K562 (cell line): ENCODE measurements at regions not wholly inside any gene's neighbourhood (a gene's known extent, or its start where the extent isn't known, plus 50 kb on each side); places are given as distances from the start of the nearest gene placed in this dataset.

Source experiments
- ATAC-seq: fragments of 200-7000 bp; cut with Tn5 transposase; 3 replicates; pipeline ENCODE4 v1.9.1; 2020; ENCODE audit warnings: moderate library complexity
- BruUV-seq: library from RNA; stranded (reverse); fragments of 400-500 nt; replicated peaks from 2 replicates; lab custom pipeline; 2021; lab: Mats Ljungman, UMichigan
- CTCF ChIA-PET: fragments of 300-600 bp; formaldehyde crosslinking; extraction: SDS; loops from one replicate; lab custom pipeline; 2021; ENCODE audit warnings: low intra/inter-chr PET ratio; lab: Yijun Ruan, JAX
- POLR2A ChIA-PET: fragments of 300-600, 350-650 bp; sonication (Branson Sonifier 250); formaldehyde crosslinking; extraction: SDS; loops from one replicate; lab custom pipeline; 2021; ENCODE audit warnings: antibody characterized with exemption, inconsistent platforms; lab: Yijun Ruan, JAX
- DNase-seq, 4 experiments: peaks; one replicate each; pipeline versions ENCODE4 v3.0.0 to v3.0.0-alpha.2; 2011 to 2018; ENCODE audit warnings: low spot score in 3 of 4, mixed read lengths in 3 of 4; ENCODE audit errors: extremely low read depth in 1 of 4
- FAIRE-seq: peaks from 2 replicates; lab custom pipeline; 2011; peaks lifted over from hg19 to GRCh38; lab: Jason Lieb, UNC
- H2AFZ ChIP-seq: 2 replicates; pipeline ENCODE4 v1.6.0; 2011; ENCODE audit warnings: low read depth, low read length, control low read depth, inconsistent platforms
- H3K27ac ChIP-seq: fragments of 200-600 bp; 3 replicates; pipeline ENCODE4 v1.8.0; 2011; ENCODE audit warnings: low read depth, mild to moderate bottlenecking, control low read depth, inconsistent platforms, low read length, moderate library complexity, mixed read lengths; ENCODE audit errors: extremely low read depth
- H3K27me3 ChIP-seq, 2 experiments: fragments of 300-600 bp in 1 of 2; 2 replicates in 1 of 2; 3 replicates in 1 of 2; pipeline versions ENCODE4 v1.6.0 to v1.8.0; 2011; ENCODE audit warnings: inconsistent platforms in 2 of 2, low read length in 2 of 2, mild to moderate bottlenecking in 1 of 2, mixed read lengths in 1 of 2, moderate library complexity in 1 of 2; ENCODE audit not compliant: control insufficient read depth in 2 of 2, insufficient read depth in 2 of 2
- H3K36me3 ChIP-seq: fragments of 300-600 bp; 3 replicates; pipeline ENCODE4 v1.8.0; 2011; ENCODE audit warnings: mild to moderate bottlenecking, low read length, inconsistent platforms; ENCODE audit not compliant: control insufficient read depth, insufficient read depth
- H3K4me1 ChIP-seq, 2 experiments: fragments of 200-600 bp in 1 of 2; replicated peaks in 1 of 2; 2 replicates in 1 of 2; 3 replicates in 1 of 2; pipeline versions ENCODE4 v1.5.1 to v1.8.0; 2011; ENCODE audit warnings: inconsistent platforms in 2 of 2, low read length in 2 of 2, mild to moderate bottlenecking in 1 of 2, mixed read lengths in 1 of 2, moderate library complexity in 1 of 2; ENCODE audit not compliant: control insufficient read depth in 2 of 2, insufficient read depth in 2 of 2
- H3K4me2 ChIP-seq: 2 replicates; pipeline ENCODE4 v1.6.1; 2011; ENCODE audit warnings: low read length, control low read depth, inconsistent platforms, mixed read lengths; ENCODE audit not compliant: insufficient read depth
- H3K4me3 ChIP-seq: fragments of 200-600 bp; sonication (generic), shearing (Covaris generic); 2 replicates; pipeline ENCODE4 v1.5.1; 2016; ENCODE audit warnings: control low read depth, inconsistent platforms
- H3K79me2 ChIP-seq: fragments of 200-600 bp; 3 replicates; pipeline ENCODE4 v1.8.0; 2011; ENCODE audit warnings: low read length, inconsistent platforms; ENCODE audit not compliant: control insufficient read depth, insufficient read depth
- H3K9ac ChIP-seq, 2 experiments: 2 replicates each; pipeline versions ENCODE4 v1.6.0 to v1.6.1; 2011; ENCODE audit warnings: low read depth in 2 of 2, low read length in 2 of 2, control low read depth in 1 of 2, inconsistent platforms in 1 of 2, mild to moderate bottlenecking in 1 of 2, mixed read lengths in 1 of 2; ENCODE audit not compliant: insufficient read depth in 1 of 2
- H3K9me1 ChIP-seq: one replicate; pipeline ENCODE4 v1.6.0; 2011; ENCODE audit warnings: inconsistent platforms, mild to moderate bottlenecking, low read length, moderate library complexity; ENCODE audit not compliant: control insufficient read depth, insufficient read depth
- H3K9me3 ChIP-seq: replicated peaks from 2 replicates; pipeline ENCODE4 v1.5.1; 2011; ENCODE audit warnings: low read depth, low read length, inconsistent platforms; ENCODE audit not compliant: control insufficient read depth, insufficient read depth
- H4K20me1 ChIP-seq: replicated peaks from 2 replicates; pipeline ENCODE4 v1.6.1; 2011; ENCODE audit warnings: low read length, inconsistent platforms, mixed read lengths; ENCODE audit not compliant: control insufficient read depth, insufficient read depth
- CHD1 ChIP-seq: fragments of 200-600 bp; sonication (generic); IDR thresholded peaks from one replicate; pipeline ENCODE4 v1.6.1; 2012; ENCODE audit warnings: mild to moderate bottlenecking, moderate library complexity, low read length, inconsistent platforms
- DEAF1 ChIP-seq: fragments of 450-650 bp; formaldehyde crosslinking; IDR thresholded peaks from 2 replicates; pipeline ENCODE4 v1.4.0; 2020; ENCODE audit warnings: mild to moderate bottlenecking, moderate library complexity
- HINFP ChIP-seq: fragments of 450-650 bp; conservative IDR thresholded peaks from 2 replicates; pipeline ENCODE4 v1.6.1; 2016; ENCODE audit warnings: missing genetic modification characterization, low read depth, mild to moderate bottlenecking, control low read depth, missing compliant biosample characterization
- NR2C2 ChIP-seq, 2 experiments: fragments of 200-800 bp in 1 of 2; sonication (Bioruptor generic) in 1 of 2; sonication (generic) in 1 of 2; formaldehyde crosslinking in 1 of 2; IDR thresholded peaks; 2 replicates each; pipeline versions ENCODE4 v1.6.1 to v1.8.0; 2016 to 2022; ENCODE audit warnings: mild to moderate bottlenecking in 1 of 2, missing compliant biosample characterization in 1 of 2, missing genetic modification characterization in 1 of 2, missing genetic modification reagents in 1 of 2
- ZBTB2 ChIP-seq: fragments of 450-650 bp; IDR thresholded peaks from 2 replicates; pipeline ENCODE4 v1.6.1; 2016; ENCODE audit warnings: antibody characterized with exemption
- ZMIZ1 ChIP-seq, 2 experiments: fragments of 150-350 bp in 1 of 2; IDR thresholded peaks; 2 replicates each; pipeline ENCODE4 v1.6.1; 2012 to 2016; ENCODE audit warnings: low read depth in 2 of 2, low read length in 2 of 2, mild to moderate bottlenecking in 1 of 2, moderate library complexity in 1 of 2
- ZNF696 ChIP-seq: fragments of 250-450 bp; sonication (Bioruptor Pico); conservative IDR thresholded peaks from 2 replicates; pipeline ENCODE4 v1.4.0; 2020; ENCODE audit warnings: mild to moderate bottlenecking, moderate library complexity
- WGBS: fragments of 100-300 bp; shearing (Covaris generic); methylation state at CpG from one replicate; pipeline ENCODE4 v1.1.6; 2016; ENCODE audit warnings: low coverage, mixed read lengths; ENCODE audit not compliant: insufficient coverage; ENCODE audit errors: missing lambda C conversion rate; 5-methylcytosine and 5-hydroxymethylcytosine counted together
- in situ Hi-C: fragments of 300-500 bp; cut with MboI; formaldehyde crosslinking; loops from 4 replicates; pipeline ENCODE4 v1.15.0; 2018; ENCODE audit warnings: inconsistent platforms, mixed read lengths
- intact Hi-C: fragments of 100-400 bp; cut with micrococcal nuclease; formaldehyde crosslinking; loops from 2 replicates; pipeline ENCODE4 v1.14.2; 2022

GRCh38 chr2:146597291-146597690 lies 1247.5 kb upstream of the ACVR2A start:
- H4K20me1 ChIP-seq = no peaks in the 10 kb centered on the region
- H3K9me3 ChIP-seq = no peaks in the 10 kb centered on the region
- ChIA-PET CTCF (no interaction called here), POLR2A (no interaction called here)
- H3K4me1 ChIP-seq = no peaks in the 10 kb centered on the region
- no peak for ATAC-seq
- TF ChIP-seq DEAF1 (CRISPR knock-in tag) (no peak), NR2C2 (CRISPR knock-in tag; IDR thresholded peaks at IDR 0.05) (no peak), NR2C2 (tag; IDR thresholded peaks at IDR 0.05) (no peak), ZNF696 (CRISPR knock-in tag) (no peak)
- H3K4me2 ChIP-seq = no peak overlapping the region
- no peaks in the 10 kb centered on the region for H3K36me3 ChIP-seq
- no peak overlapping the region for H2AFZ ChIP-seq
- intact Hi-C loops = no loop called here
- no peak overlapping the region for H3K9ac ChIP-seq
- no peak for DNase-seq
- in situ Hi-C loops = no loop called here
- BruUV-seq = no TSS peak
- no peak overlapping the region for H3K4me3 ChIP-seq
- no peaks in the 10 kb centered on the region for H3K79me2 ChIP-seq
- no peaks in the 10 kb centered on the region for H3K27me3 ChIP-seq
- no peak for FAIRE-seq
- no peaks in the 10 kb centered on the region for H3K9me1 ChIP-seq
- no peak overlapping the region for H3K27ac ChIP-seq

- no peak overlapping the region for H2AFZ ChIP-seq
- ATAC-seq = no peak
- ChIA-PET POLR2A (no interaction called here), CTCF (no interaction called here)
- H3K4me3 ChIP-seq = no peak overlapping the region
- no peaks in the 10 kb centered on the region for H3K9me1 ChIP-seq
- BruUV-seq = no TSS peak
- no peaks in the 10 kb centered on the region; the same call in 1 of the 2 replicates for H3K9me3 ChIP-seq
- H3K27ac ChIP-seq = no peak overlapping the region
- H3K79me2 ChIP-seq = no peaks in the 10 kb centered on the region
- no peaks in the 10 kb centered on the region for H4K20me1 ChIP-seq
- DNase-seq = no peak
- no peaks in the 10 kb centered on the region for H3K27me3 ChIP-seq
- H3K4me2 ChIP-seq = no peak overlapping the region
- H3K4me1 ChIP-seq = no peaks in the 10 kb centered on the region
- in situ Hi-C loops (no loop called here), intact Hi-C loops (no loop called here)
- no peak overlapping the region for H3K9ac ChIP-seq
- no peak for FAIRE-seq
- 0% methylated on average over 4 of the region's 4 CpGs for WGBS
- no peaks in the 10 kb centered on the region for H3K36me3 ChIP-seq
- TF ChIP-seq ZBTB2 = no peak
- no peak for TF ChIP-seq HINFP
- TF ChIP-seq ZMIZ1 (IDR thresholded peaks at IDR 0.05; ENCODE audit: low read depth in 2 of 2, low read length in 2 of 2) = no peak
- no peak for TF ChIP-seq CHD1
These were observed 1252.9 kb upstream of the ACVR2A start for GRCh38 chr2:146591908-146592307.
